ENCODE measurements at regions not wholly inside any gene's neighbourhood (a gene's known extent, or its start where the extent isn't known, plus 50 kb on each side); places are given as distances from the start of the nearest gene placed in this dataset.

- no peak for DNase-seq (ENCODE audit: extremely low read depth, low read depth)
- no peak for TF ChIP-seq CTCF (IDR thresholded peaks at IDR 0.05; ENCODE audit: low read depth, low read length)
These were observed 127.4 kb downstream of the TBXT start for GRCh38 chr6:166040292-166040691.

DNA sequence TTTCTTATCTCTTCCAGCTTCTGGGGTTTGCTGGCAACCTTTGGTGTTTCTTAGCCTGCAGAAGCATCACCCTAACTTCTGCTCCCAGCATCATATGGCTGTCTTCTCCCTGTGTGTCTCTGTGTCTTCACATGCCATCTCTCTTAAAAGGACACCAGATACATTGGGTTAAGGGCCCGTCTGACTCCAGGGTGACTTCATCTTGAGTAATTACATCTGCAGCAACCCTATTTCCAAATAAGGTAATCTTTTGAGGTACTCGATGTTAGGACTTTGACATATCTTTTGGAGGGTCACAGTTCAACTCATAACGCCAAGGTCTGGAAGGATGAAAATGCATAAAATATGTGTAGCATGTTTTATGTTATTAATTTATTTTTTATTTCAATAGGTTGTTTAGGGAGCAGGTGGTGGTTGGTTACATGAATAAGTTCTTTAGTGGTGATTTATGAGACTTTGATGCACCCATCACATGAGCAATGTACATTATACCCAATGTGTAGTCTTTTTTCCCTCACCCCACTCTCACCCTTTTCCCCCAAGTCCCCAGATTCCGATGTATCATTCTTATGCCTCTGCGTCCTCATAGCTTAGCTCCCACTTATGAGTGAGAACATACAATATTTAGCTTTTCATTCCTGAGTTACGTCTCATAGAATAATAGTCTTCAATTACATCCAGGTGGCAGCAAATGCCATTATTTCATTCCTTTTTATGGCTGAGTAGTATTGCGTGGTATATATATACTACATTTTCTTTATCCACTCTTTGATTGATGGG, 131.1 kb downstream of the TBXT start:
- no peak for DNase-seq (ENCODE audit: extremely low read depth, low read depth)

DNA sequence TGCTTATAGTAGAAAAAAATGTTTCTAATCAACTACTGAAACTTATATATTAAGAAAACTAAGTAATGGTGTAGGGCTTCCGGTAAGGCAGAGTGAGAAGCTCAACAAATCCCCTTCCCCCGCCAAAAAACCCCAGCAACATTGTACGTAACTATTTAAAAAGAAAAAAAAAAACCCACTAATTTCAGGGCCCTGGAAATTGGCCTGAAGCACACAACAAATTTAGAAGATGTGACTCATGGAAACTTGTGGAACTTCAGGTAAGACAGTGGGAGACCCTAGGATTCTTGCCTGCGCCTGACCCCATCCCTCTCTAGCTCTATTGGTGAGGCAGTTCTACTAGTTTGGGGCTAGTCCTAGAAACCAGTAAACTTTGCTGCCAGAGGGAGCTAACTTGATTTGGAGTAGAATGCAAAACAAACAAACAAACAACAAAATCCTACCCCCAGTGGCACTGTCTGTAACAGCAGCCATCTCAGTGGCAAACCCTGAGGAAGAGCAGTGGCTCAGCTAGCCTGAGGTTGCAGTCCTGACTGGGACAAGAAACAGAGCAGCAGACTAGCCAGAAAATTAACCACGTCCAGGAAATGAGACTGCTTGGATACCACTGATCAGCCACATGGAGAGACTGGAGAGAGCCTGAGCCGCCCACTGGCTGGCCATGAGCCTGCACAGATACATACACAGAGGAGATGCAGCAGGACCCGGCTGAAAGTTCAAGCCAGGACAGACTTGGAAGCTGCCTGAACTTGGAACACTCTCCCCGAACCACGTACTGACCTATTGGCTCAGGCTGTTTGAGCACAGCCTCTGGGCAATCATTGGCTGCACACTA, 135.1 kb downstream of the TBXT start:
- peak; percentile 14 for TF ChIP-seq CTCF (IDR thresholded peaks at IDR 0.05; ENCODE audit: low read depth, low read length)
- peak; percentile 63 for DNase-seq (ENCODE audit: extremely low read depth, low read depth)

More for the DNA sequence above, 131.1 kb downstream of the TBXT start:
- TF ChIP-seq CTCF (IDR thresholded peaks at IDR 0.05; ENCODE audit: low read depth, low read length): no peak

DNA sequence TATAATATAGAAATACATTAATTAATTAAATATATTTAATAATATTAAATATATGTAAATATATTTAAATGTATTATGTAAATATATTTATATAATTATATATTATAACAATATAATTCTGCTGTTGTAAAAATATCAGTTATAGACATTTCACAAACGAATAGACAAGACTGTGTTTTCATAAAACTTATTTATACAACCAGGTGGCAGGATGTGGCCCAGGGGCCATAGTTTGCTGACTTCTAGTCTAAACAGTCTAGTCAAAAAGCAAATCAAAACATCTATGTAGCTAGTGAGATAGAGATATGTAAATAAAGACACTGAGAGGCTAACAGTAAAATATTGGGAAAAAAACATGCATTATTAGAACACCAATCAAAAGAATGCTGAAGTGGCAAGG, 136.4 kb downstream of the TBXT start:
- TF ChIP-seq CTCF (IDR thresholded peaks at IDR 0.05; ENCODE audit: low read depth, low read length): no peak
- DNase-seq (ENCODE audit: extremely low read depth, low read depth): no peak

GRCh38 chr6:166029506-166029905, 138.1 kb downstream of the TBXT start:
- TF ChIP-seq CTCF (IDR thresholded peaks at IDR 0.05; ENCODE audit: low read depth, low read length): no peak
- DNase-seq (ENCODE audit: extremely low read depth, low read depth): no peak

- DNase-seq (ENCODE audit: extremely low read depth, low read depth): no peak
- TF ChIP-seq CTCF (IDR thresholded peaks at IDR 0.05; ENCODE audit: low read depth, low read length): no peak
These were observed 139.9 kb downstream of the TBXT start for GRCh38 chr6:166027761-166028160.

DNA sequence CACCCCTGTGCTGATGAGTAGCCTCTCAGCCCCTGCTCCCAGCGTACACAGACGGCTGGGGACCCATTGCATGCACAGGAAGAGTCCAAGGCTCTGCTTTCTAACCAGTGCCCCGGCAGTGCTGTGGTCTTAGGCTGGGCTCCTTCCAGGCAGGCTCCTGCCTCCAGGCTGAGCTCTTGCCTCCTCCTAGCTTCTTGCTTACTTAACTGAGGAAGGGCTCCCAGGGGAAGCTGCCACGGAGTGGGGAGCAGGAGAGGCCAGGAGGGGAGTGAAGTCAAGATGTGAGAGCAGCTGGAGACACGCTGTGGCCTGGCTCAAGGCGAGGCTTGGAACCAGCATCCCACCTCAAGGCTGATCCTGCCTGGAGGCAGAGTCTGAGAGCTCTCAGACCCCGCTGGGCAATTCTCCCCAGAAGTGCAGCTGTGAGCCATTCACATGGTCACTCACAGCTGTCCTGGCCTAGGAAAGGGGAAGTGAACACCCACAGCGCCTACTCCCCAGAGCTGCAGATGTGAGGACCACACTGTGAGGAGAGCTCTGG, 141.0 kb downstream of the TBXT start:
- no peak for TF ChIP-seq CTCF (IDR thresholded peaks at IDR 0.05; ENCODE audit: low read depth, low read length)
- no peak for DNase-seq (ENCODE audit: extremely low read depth, low read depth)
